Panc1 (cell line): ENCODE measurements at regions not wholly inside any gene's neighbourhood (a gene's known extent, or its start where the extent isn't known, plus 50 kb on each side); places are given as distances from the start of the nearest gene placed in this dataset.

ENCODE experiments used
- SIN3A ChIP-seq: IDR thresholded peaks from 2 replicates; pipeline ENCODE4 v1.6.1; 2012; ENCODE audit warnings: low read depth, mild to moderate bottlenecking, low read length, moderate library complexity, borderline replicate concordance; ENCODE audit not compliant: insufficient read depth
- TCF7L2 ChIP-seq: IDR thresholded peaks from 2 replicates; pipeline ENCODE4 v1.6.1; 2011; ENCODE audit warnings: mild to moderate bottlenecking, low read depth, low read length, inconsistent platforms
- TF ChIP-seq, protein P1 (sequence below): fragments of 450-650 bp; IDR thresholded peaks from 2 replicates; pipeline ENCODE4 v1.5.1; 2017; ENCODE audit warnings: mild to moderate bottlenecking
- TF ChIP-seq, protein P2 (sequence below), 2 experiments: IDR thresholded peaks; 2 replicates each; pipeline ENCODE4 v1.6.1; 2011 to 2012; ENCODE audit warnings: low read depth in 2 of 2, control low read depth in 1 of 2, low read length in 1 of 2, mild to moderate bottlenecking in 1 of 2, moderate library complexity in 1 of 2; ENCODE audit not compliant: insufficient read depth in 1 of 2

- TF ChIP-seq, protein P1, sequence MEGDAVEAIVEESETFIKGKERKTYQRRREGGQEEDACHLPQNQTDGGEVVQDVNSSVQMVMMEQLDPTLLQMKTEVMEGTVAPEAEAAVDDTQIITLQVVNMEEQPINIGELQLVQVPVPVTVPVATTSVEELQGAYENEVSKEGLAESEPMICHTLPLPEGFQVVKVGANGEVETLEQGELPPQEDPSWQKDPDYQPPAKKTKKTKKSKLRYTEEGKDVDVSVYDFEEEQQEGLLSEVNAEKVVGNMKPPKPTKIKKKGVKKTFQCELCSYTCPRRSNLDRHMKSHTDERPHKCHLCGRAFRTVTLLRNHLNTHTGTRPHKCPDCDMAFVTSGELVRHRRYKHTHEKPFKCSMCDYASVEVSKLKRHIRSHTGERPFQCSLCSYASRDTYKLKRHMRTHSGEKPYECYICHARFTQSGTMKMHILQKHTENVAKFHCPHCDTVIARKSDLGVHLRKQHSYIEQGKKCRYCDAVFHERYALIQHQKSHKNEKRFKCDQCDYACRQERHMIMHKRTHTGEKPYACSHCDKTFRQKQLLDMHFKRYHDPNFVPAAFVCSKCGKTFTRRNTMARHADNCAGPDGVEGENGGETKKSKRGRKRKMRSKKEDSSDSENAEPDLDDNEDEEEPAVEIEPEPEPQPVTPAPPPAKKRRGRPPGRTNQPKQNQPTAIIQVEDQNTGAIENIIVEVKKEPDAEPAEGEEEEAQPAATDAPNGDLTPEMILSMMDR = no peak
- no peak for TF ChIP-seq TCF7L2
- TF ChIP-seq, protein P2, sequence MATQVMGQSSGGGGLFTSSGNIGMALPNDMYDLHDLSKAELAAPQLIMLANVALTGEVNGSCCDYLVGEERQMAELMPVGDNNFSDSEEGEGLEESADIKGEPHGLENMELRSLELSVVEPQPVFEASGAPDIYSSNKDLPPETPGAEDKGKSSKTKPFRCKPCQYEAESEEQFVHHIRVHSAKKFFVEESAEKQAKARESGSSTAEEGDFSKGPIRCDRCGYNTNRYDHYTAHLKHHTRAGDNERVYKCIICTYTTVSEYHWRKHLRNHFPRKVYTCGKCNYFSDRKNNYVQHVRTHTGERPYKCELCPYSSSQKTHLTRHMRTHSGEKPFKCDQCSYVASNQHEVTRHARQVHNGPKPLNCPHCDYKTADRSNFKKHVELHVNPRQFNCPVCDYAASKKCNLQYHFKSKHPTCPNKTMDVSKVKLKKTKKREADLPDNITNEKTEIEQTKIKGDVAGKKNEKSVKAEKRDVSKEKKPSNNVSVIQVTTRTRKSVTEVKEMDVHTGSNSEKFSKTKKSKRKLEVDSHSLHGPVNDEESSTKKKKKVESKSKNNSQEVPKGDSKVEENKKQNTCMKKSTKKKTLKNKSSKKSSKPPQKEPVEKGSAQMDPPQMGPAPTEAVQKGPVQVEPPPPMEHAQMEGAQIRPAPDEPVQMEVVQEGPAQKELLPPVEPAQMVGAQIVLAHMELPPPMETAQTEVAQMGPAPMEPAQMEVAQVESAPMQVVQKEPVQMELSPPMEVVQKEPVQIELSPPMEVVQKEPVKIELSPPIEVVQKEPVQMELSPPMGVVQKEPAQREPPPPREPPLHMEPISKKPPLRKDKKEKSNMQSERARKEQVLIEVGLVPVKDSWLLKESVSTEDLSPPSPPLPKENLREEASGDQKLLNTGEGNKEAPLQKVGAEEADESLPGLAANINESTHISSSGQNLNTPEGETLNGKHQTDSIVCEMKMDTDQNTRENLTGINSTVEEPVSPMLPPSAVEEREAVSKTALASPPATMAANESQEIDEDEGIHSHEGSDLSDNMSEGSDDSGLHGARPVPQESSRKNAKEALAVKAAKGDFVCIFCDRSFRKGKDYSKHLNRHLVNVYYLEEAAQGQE (IDR thresholded peaks at IDR 0.05; ENCODE audit: insufficient read depth in 1 of 2, low read depth in 2 of 2, low read length in 1 of 2) = no peak
- no peak for TF ChIP-seq SIN3A
Observed at GRCh38 chr17:37796076-37796475, 51.2 kb upstream of the HNF1B start.
